A673 (cell line): ENCODE measurements at regions not wholly inside any gene's neighbourhood (a gene's known extent, or its start where the extent isn't known, plus 50 kb on each side); places are given as distances from the start of the nearest gene placed in this dataset.
"Not testable (repeated sequence)": the region's sequence is repeated elsewhere in the genome, so short reads cannot be mapped to it uniquely, and the experiment has no call there.

Experiments
- BruUV-seq: library from RNA; stranded (reverse); fragments of 400-500 nt; replicated peaks from 2 replicates; lab custom pipeline; 2021; lab: Mats Ljungman, UMichigan
- CTCF ChIA-PET: fragments of 300-600 bp; sonication (Branson Sonifier 250); formaldehyde crosslinking; loops from one replicate; lab custom pipeline; 2022; ENCODE audit warnings: antibody characterized with exemption; lab: Charles Lee
- POLR2A ChIA-PET: fragments of 300-600 bp; sonication (Branson Sonifier 250); formaldehyde crosslinking; loops from one replicate; lab custom pipeline; 2022; ENCODE audit warnings: antibody characterized with exemption; ENCODE audit not compliant: low non-redundant PET; lab: Charles Lee
- DNase-seq: peaks from one replicate; pipeline ENCODE4 v3.0.0-alpha.2; 2015; ENCODE audit warnings: low spot score
- H3K27ac ChIP-seq: fragments of 200-600 bp; sonication (generic); 2 replicates; pipeline ENCODE4 v1.5.1; 2016; ENCODE audit warnings: mixed run types, low read depth, mild to moderate bottlenecking, mixed read lengths, antibody characterized with exemption, low read length; ENCODE audit not compliant: poor library complexity, severe bottlenecking
- H3K27me3 ChIP-seq: fragments of 200-600 bp; sonication (generic); replicated peaks from 2 replicates; pipeline ENCODE4 v1.6.1; 2017; ENCODE audit warnings: mixed run types, low read depth, mild to moderate bottlenecking, mixed read lengths, antibody characterized with exemption, low read length; ENCODE audit not compliant: insufficient read depth, poor library complexity
- H3K36me3 ChIP-seq: fragments of 200-600 bp; sonication (generic); 2 replicates; pipeline ENCODE4 v1.6.1; 2016; ENCODE audit warnings: mixed run types, mild to moderate bottlenecking, mixed read lengths, antibody characterized with exemption, low read length; ENCODE audit not compliant: insufficient read depth, poor library complexity, severe bottlenecking
- H3K4me1 ChIP-seq: fragments of 200-600 bp; sonication (generic); 2 replicates; pipeline ENCODE4 v1.6.1; 2017; ENCODE audit warnings: mixed run types, mild to moderate bottlenecking, mixed read lengths, antibody characterized with exemption, low read length; ENCODE audit not compliant: insufficient read depth, poor library complexity, severe bottlenecking
- H3K4me3 ChIP-seq: fragments of 200-600 bp; sonication (generic); 2 replicates; pipeline ENCODE4 v1.5.1; 2016; ENCODE audit warnings: low read depth, mixed run types, mild to moderate bottlenecking, mixed read lengths, low read length; ENCODE audit not compliant: poor library complexity, severe bottlenecking
- H3K9me3 ChIP-seq: fragments of 200-600 bp; sonication (generic); 2 replicates; pipeline ENCODE4 v1.6.1; 2016; ENCODE audit warnings: mixed run types, low read depth, mild to moderate bottlenecking, mixed read lengths, antibody characterized with exemption, low read length; ENCODE audit not compliant: poor library complexity, severe bottlenecking
- CTCF ChIP-seq: fragments of 300-800, 200-600 bp; sonication (generic); conservative IDR thresholded peaks from 2 replicates; pipeline ENCODE4 v1.5.1; 2017; ENCODE audit warnings: low read depth, mild to moderate bottlenecking, antibody characterized with exemption, low read length, moderate library complexity, mixed read lengths
- EZH2 ChIP-seq: fragments of 200-600 bp; sonication (generic); IDR thresholded peaks from 2 replicates; pipeline ENCODE4 v1.6.1; 2017; ENCODE audit warnings: borderline replicate concordance, low read depth, mild to moderate bottlenecking, mixed read lengths, antibody characterized with exemption, low read length; ENCODE audit not compliant: poor library complexity, severe bottlenecking
- intact Hi-C: fragments of 100-400 bp; cut with micrococcal nuclease; formaldehyde crosslinking; loops from one replicate; pipeline ENCODE4 v1.10.0; 2022; ENCODE audit not compliant: unreplicated experiment

- no peak overlapping the region for H3K4me3 ChIP-seq
- H3K27me3 ChIP-seq = no peaks in the 10 kb centered on the region
- H3K9me3 ChIP-seq = no peaks in the 10 kb centered on the region
- DNase-seq = no peak
- ChIA-PET POLR2A (no interaction called here), CTCF (no interaction called here)
- intact Hi-C loops = no loop called here
- H3K36me3 ChIP-seq = no peaks in the 10 kb centered on the region
- TF ChIP-seq EZH2 (no peak), CTCF (no peak)
- BruUV-seq = no TSS peak
- no peak overlapping the region for H3K27ac ChIP-seq
- H3K4me1 ChIP-seq = no peaks in the 10 kb centered on the region
Observed at GRCh38 chr2:100713106-100713505, 106.8 kb upstream of the NPAS2 start.

DNA sequence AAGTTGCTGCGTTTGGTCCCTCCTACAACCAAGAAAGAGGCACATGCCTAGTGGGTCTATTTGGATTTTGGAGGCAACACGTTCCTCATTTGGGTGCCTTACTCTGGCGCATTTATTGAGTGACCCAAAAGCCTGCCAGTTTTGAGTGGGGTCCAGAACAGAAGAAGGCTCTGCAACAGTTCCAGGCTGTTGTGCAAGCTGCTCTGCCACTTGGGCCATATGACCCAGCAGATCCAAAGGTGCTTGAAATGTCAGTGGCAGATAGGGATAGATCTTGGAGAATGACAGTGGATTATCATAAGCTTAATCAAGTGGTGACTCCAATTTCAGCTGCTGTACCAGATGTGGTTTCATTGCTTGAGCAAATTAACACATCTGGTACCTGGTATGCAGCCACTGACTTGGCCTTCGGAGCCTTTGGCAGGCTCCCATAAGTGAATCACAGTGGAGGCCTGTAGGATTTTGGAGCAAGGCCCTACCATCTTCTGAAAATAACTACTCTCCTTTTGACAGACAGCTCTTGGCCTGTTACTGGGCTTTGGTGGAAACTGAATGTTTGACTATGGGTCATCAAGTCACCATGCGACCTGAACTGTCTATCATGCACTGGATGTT is 105.4 kb upstream of the NPAS2 start:
- intact Hi-C loops, DNase-seq, POLR2A ChIA-PET, H3K9me3 ChIP-seq, BruUV-seq, CTCF ChIA-PET, H3K4me1 ChIP-seq, H3K4me3 ChIP-seq, H3K27ac ChIP-seq, H3K27me3 ChIP-seq, H3K36me3 ChIP-seq: not testable (repeated sequence)

- intact Hi-C loops, DNase-seq, CTCF ChIA-PET, BruUV-seq, POLR2A ChIA-PET, H3K9me3 ChIP-seq, H3K36me3 ChIP-seq, H3K27me3 ChIP-seq, H3K4me3 ChIP-seq, H3K27ac ChIP-seq, H3K4me1 ChIP-seq: not testable (repeated sequence)
Observed at GRCh38 chr2:100715861-100716260, 104.1 kb upstream of the NPAS2 start.

DNA sequence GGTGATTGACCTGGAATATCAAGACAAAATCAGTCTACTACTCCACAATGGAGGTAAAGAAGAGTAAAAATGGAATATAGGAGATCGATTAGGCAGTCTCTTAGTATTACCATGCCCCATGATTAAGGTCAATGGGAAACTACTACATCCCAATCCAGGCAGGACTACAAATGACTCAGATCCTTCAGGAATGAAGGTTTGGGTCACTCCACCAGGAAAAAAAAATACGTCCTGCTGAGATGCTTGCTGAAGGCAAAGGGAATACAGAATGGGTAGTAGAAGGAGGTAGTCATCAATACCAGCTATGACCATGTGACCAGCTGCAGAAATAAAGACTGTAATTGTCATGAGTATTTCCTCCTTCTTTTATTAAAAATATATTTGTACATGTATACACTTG is 103.4 kb upstream of the NPAS2 start:
- Histone ChIP-seq H3K36me3 (no peaks in the 10 kb centered on the region), H3K27me3 (no peaks in the 10 kb centered on the region), H3K9me3 (no peaks in the 10 kb centered on the region), H3K27ac (no peak overlapping the region), H3K4me1 (no peaks in the 10 kb centered on the region), H3K4me3 (no peak overlapping the region)
- intact Hi-C loops = no loop called here
- TF ChIP-seq CTCF (no peak), EZH2 (no peak)
- ChIA-PET POLR2A (no interaction called here), CTCF (no interaction called here)
- no TSS peak for BruUV-seq
- no peak for DNase-seq
